Neural cell (in vitro differentiated cells): ENCODE measurements at regions not wholly inside any gene's neighbourhood (a gene's known extent, or its start where the extent isn't known, plus 50 kb on each side); places are given as distances from the start of the nearest gene placed in this dataset.

Experiments used
- H2AFZ ChIP-seq: fragments of 200-600, 300-800 bp; sonication (generic), shearing (Covaris generic); 2 replicates; pipeline ENCODE4 v1.6.0; 2014; ENCODE audit warnings: low read depth, mild to moderate bottlenecking, antibody characterized with exemption, low read length, moderate library complexity
- H3F3A ChIP-seq: fragments of 200-600 bp; shearing (Covaris generic); 2 replicates; pipeline ENCODE4 v1.6.1; 2016; ENCODE audit warnings: mild to moderate bottlenecking, moderate library complexity, mixed read lengths, antibody characterized with exemption, low read length; ENCODE audit not compliant: insufficient read depth, poor library complexity, severe bottlenecking
- H3K27ac ChIP-seq: fragments of 200-600, 300-800 bp; sonication (generic), shearing (Covaris generic); 2 replicates; pipeline ENCODE4 v1.5.1; 2014; ENCODE audit warnings: mild to moderate bottlenecking, low read length, moderate library complexity
- H3K27me3 ChIP-seq: fragments of 300-800, 200-600 bp; sonication (generic), shearing (Covaris generic); 2 replicates; pipeline ENCODE4 v1.6.0; 2014; ENCODE audit warnings: mild to moderate bottlenecking, low read depth, low read length, moderate library complexity; ENCODE audit not compliant: insufficient read depth
- H3K36me3 ChIP-seq: fragments of 300-800, 200-600 bp; sonication (generic), shearing (Covaris generic); 2 replicates; pipeline ENCODE4 v1.5.1; 2014; ENCODE audit warnings: mild to moderate bottlenecking, antibody characterized with exemption, low read length, moderate library complexity; ENCODE audit not compliant: insufficient read depth
- H3K4me2 ChIP-seq: fragments of 300-800, 200-600 bp; sonication (generic), shearing (Covaris generic); 2 replicates; pipeline ENCODE4 v1.6.0; 2014; ENCODE audit warnings: mild to moderate bottlenecking, low read length
- H3K4me3 ChIP-seq: fragments of 300-800, 200-600 bp; sonication (generic), shearing (Covaris generic); 2 replicates; pipeline ENCODE4 v1.5.1; 2014; ENCODE audit warnings: mild to moderate bottlenecking, low read length, moderate library complexity
- H3K79me2 ChIP-seq: fragments of 200-600 bp; shearing (Covaris generic); replicated peaks from 2 replicates; pipeline ENCODE4 v1.6.0; 2014; ENCODE audit warnings: mild to moderate bottlenecking, low read length, moderate library complexity; ENCODE audit not compliant: insufficient read depth
- H3K9ac ChIP-seq: fragments of 300-800, 200-600 bp; sonication (generic), shearing (Covaris generic); 2 replicates; pipeline ENCODE4 v1.6.1; 2016; ENCODE audit warnings: mild to moderate bottlenecking, low read length, mixed read lengths
- H3K9me2 ChIP-seq: fragments of 200-600 bp; shearing (Covaris generic); 2 replicates; pipeline ENCODE4 v1.6.1; 2016; ENCODE audit warnings: mild to moderate bottlenecking, low read length, mixed read lengths; ENCODE audit not compliant: insufficient read depth
- H3K9me3 ChIP-seq: fragments of 200-600, 300-800 bp; sonication (generic), shearing (Covaris generic); 2 replicates; pipeline ENCODE4 v1.6.1; 2016; ENCODE audit warnings: mild to moderate bottlenecking, mixed run types, low read length, moderate library complexity, mixed read lengths
- H4K20me1 ChIP-seq: fragments of 200-600 bp; shearing (Covaris generic); 2 replicates; pipeline ENCODE4 v1.6.1; 2016; ENCODE audit warnings: mild to moderate bottlenecking, mixed run types; ENCODE audit not compliant: insufficient read depth
- EP300 ChIP-seq: fragments of 450-650 bp; conservative IDR thresholded peaks from 2 replicates; pipeline ENCODE4 v1.6.1; 2014; ENCODE audit warnings: antibody characterized with exemption, mild to moderate bottlenecking, moderate library complexity; ENCODE audit not compliant: poor library complexity, severe bottlenecking
- EZH2 ChIP-seq: fragments of 200-600, 300-800 bp; shearing (Covaris generic), sonication (generic); IDR thresholded peaks from 2 replicates; pipeline ENCODE4 v1.6.1; 2014; ENCODE audit warnings: antibody characterized with exemption, low read length, borderline replicate concordance, mild to moderate bottlenecking; ENCODE audit not compliant: insufficient read depth, poor library complexity, severe bottlenecking
- MXI1 ChIP-seq: fragments of 450-650 bp; conservative IDR thresholded peaks from 2 replicates; pipeline ENCODE4 v1.6.1; 2014; ENCODE audit warnings: antibody characterized with exemption, mild to moderate bottlenecking; ENCODE audit not compliant: poor library complexity, severe bottlenecking
- POLR2AphosphoS5 ChIP-seq: IDR thresholded peaks from 2 replicates; pipeline ENCODE4 v1.6.1; 2012
- RAD21 ChIP-seq: fragments of 450-650 bp; conservative IDR thresholded peaks from 2 replicates; pipeline ENCODE4 v1.6.1; 2014; ENCODE audit warnings: antibody characterized with exemption, mild to moderate bottlenecking, moderate library complexity
- REST ChIP-seq: IDR thresholded peaks from 2 replicates; pipeline ENCODE4 v1.6.1; 2012; ENCODE audit warnings: borderline replicate concordance
- SMC3 ChIP-seq: fragments of 450-650 bp; conservative IDR thresholded peaks from 2 replicates; pipeline ENCODE4 v1.6.1; 2014; ENCODE audit warnings: antibody characterized with exemption, mild to moderate bottlenecking, moderate library complexity; ENCODE audit not compliant: poor library complexity
- TAF1 ChIP-seq: IDR thresholded peaks from 2 replicates; pipeline ENCODE4 v1.6.1; 2012; ENCODE audit warnings: low read depth
- TF ChIP-seq, protein P1 (sequence below): fragments of 450-650 bp; IDR thresholded peaks from 2 replicates; pipeline ENCODE4 v1.5.1; 2014; ENCODE audit warnings: antibody characterized with exemption, mild to moderate bottlenecking, moderate library complexity; ENCODE audit not compliant: poor library complexity, severe bottlenecking

GRCh38 chr5:125336401-125336800 is 590.0 kb upstream of the ZNF608 start:
- H3K4me2 ChIP-seq: no peak overlapping the region
- no peaks in the 10 kb centered on the region for H3F3A ChIP-seq
- H3K9ac ChIP-seq: no peak overlapping the region
- no peak overlapping the region for H2AFZ ChIP-seq
- no peak overlapping the region for H3K4me3 ChIP-seq
- no peaks in the 10 kb centered on the region for H3K27me3 ChIP-seq
- no peaks in the 10 kb centered on the region for H3K36me3 ChIP-seq
- no peaks in the 10 kb centered on the region for H3K79me2 ChIP-seq
- no peaks in the 10 kb centered on the region for H3K9me2 ChIP-seq
- no peak overlapping the region for H3K27ac ChIP-seq
- no peaks in the 10 kb centered on the region for H3K9me3 ChIP-seq
- TF ChIP-seq TAF1: no peak
- TF ChIP-seq REST: no peak
- H4K20me1 ChIP-seq: no peaks in the 10 kb centered on the region

GRCh38 chr5:125337294-125337693 is 590.9 kb upstream of the ZNF608 start:
- H3K27me3 ChIP-seq: no peaks in the 10 kb centered on the region
- no peak overlapping the region for H3K9ac ChIP-seq
- no peaks in the 10 kb centered on the region for H4K20me1 ChIP-seq
- no peak overlapping the region for H3K4me2 ChIP-seq
- no peak overlapping the region for H3K27ac ChIP-seq
- no peak for TF ChIP-seq EZH2
- TF ChIP-seq, protein P1, sequence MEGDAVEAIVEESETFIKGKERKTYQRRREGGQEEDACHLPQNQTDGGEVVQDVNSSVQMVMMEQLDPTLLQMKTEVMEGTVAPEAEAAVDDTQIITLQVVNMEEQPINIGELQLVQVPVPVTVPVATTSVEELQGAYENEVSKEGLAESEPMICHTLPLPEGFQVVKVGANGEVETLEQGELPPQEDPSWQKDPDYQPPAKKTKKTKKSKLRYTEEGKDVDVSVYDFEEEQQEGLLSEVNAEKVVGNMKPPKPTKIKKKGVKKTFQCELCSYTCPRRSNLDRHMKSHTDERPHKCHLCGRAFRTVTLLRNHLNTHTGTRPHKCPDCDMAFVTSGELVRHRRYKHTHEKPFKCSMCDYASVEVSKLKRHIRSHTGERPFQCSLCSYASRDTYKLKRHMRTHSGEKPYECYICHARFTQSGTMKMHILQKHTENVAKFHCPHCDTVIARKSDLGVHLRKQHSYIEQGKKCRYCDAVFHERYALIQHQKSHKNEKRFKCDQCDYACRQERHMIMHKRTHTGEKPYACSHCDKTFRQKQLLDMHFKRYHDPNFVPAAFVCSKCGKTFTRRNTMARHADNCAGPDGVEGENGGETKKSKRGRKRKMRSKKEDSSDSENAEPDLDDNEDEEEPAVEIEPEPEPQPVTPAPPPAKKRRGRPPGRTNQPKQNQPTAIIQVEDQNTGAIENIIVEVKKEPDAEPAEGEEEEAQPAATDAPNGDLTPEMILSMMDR: no peak
- no peak for TF ChIP-seq RAD21
- TF ChIP-seq POLR2AphosphoS5: no peak
- TF ChIP-seq SMC3: no peak
- TF ChIP-seq REST: no peak
- TF ChIP-seq EP300: no peak
- TF ChIP-seq MXI1: no peak
- TF ChIP-seq TAF1: no peak
- H3K9me3 ChIP-seq: no peaks in the 10 kb centered on the region
- H3K9me2 ChIP-seq: no peaks in the 10 kb centered on the region
- no peaks in the 10 kb centered on the region for H3K36me3 ChIP-seq
- no peaks in the 10 kb centered on the region for H3K79me2 ChIP-seq
- H3K4me3 ChIP-seq: no peak overlapping the region
- no peak overlapping the region for H2AFZ ChIP-seq
- no peaks in the 10 kb centered on the region for H3F3A ChIP-seq
